Liver (tissue), 8 donors: ENCODE measurements at regions not wholly inside any gene's neighbourhood (a gene's known extent, or its start where the extent isn't known, plus 50 kb on each side); places are given as distances from the start of the nearest gene placed in this dataset.

Source experiments
- DNase-seq: peaks from one replicate; pipeline ENCODE4 v3.0.0-alpha.2; 2017; ENCODE audit warnings: low spot score
- H3K27ac ChIP-seq, 2 donors: one replicate each; pipeline ENCODE4 v1.7.0; 2013; ENCODE audit warnings: inconsistent platforms in 2 of 2, low read length in 2 of 2, control low read depth in 1 of 2, low read depth in 1 of 2, mild to moderate bottlenecking in 1 of 2
- H3K27me3 ChIP-seq, 4 donors: one replicate each; pipeline versions ENCODE4 v1.6.1 to v1.7.0; 2013; ENCODE audit warnings: low read length in 3 of 4, inconsistent platforms in 1 of 4, mild to moderate bottlenecking in 1 of 4, moderate library complexity in 1 of 4; ENCODE audit not compliant: control insufficient read depth in 4 of 4, insufficient read depth in 4 of 4
- H3K36me3 ChIP-seq, 4 donors: one replicate each; pipeline versions ENCODE4 v1.6.1 to v1.7.0; 2013; ENCODE audit warnings: low read length in 3 of 4, mild to moderate bottlenecking in 3 of 4, low read depth in 1 of 4, moderate library complexity in 1 of 4; ENCODE audit not compliant: control insufficient read depth in 4 of 4, insufficient read depth in 3 of 4
- H3K4me1 ChIP-seq, 4 donors: one replicate each; pipeline versions ENCODE4 v1.6.1 to v1.7.0; 2013; ENCODE audit warnings: low read length in 3 of 4, mild to moderate bottlenecking in 3 of 4, moderate library complexity in 1 of 4; ENCODE audit not compliant: control insufficient read depth in 4 of 4, insufficient read depth in 4 of 4
- H3K4me3 ChIP-seq, 3 donors: one replicate each; pipeline versions ENCODE4 v1.6.1 to v1.7.0; 2013; ENCODE audit warnings: low read length in 3 of 3, control low read depth in 1 of 3, low read depth in 1 of 3, mild to moderate bottlenecking in 1 of 3
- H3K9ac ChIP-seq, 2 donors: one replicate each; pipeline ENCODE4 v1.7.0; 2013; ENCODE audit warnings: low read length in 2 of 2, mild to moderate bottlenecking in 2 of 2, moderate library complexity in 2 of 2, control low read depth in 1 of 2, low read depth in 1 of 2
- H3K9me3 ChIP-seq, 4 donors: one replicate each; pipeline versions ENCODE4 v1.6.1 to v1.7.0; 2013; ENCODE audit warnings: low read length in 3 of 4; ENCODE audit not compliant: control insufficient read depth in 4 of 4
- ATF3 ChIP-seq: IDR thresholded peaks from 2 replicates; pipeline ENCODE4 v1.6.1; 2016; ENCODE audit warnings: antibody characterized with exemption
- CTCF ChIP-seq: fragments of 150-350 bp; IDR thresholded peaks from 2 replicates; pipeline ENCODE4 v1.5.1; 2017; ENCODE audit warnings: improper control_type of control experiment, low read depth, low read length; ENCODE audit not compliant: missing input control
- FOXA1 ChIP-seq: IDR thresholded peaks from 2 replicates; pipeline ENCODE4 v1.6.1; 2016; ENCODE audit warnings: antibody characterized with exemption
- FOXA2 ChIP-seq: IDR thresholded peaks from 2 replicates; pipeline ENCODE4 v1.6.1; 2016; ENCODE audit warnings: antibody characterized with exemption
- GABPA ChIP-seq, 2 donors: IDR thresholded peaks in 1 of 2; conservative IDR thresholded peaks in 1 of 2; 2 replicates each; pipeline ENCODE4 v1.6.1; 2016; ENCODE audit warnings: antibody characterized with exemption in 2 of 2, mild to moderate bottlenecking in 1 of 2, moderate library complexity in 1 of 2
- HNF4G ChIP-seq: IDR thresholded peaks from 2 replicates; pipeline ENCODE4 v1.6.1; 2016; ENCODE audit warnings: antibody characterized with exemption
- JUND ChIP-seq, 2 donors: IDR thresholded peaks; 2 replicates each; pipeline ENCODE4 v1.6.1; 2016; ENCODE audit warnings: antibody characterized with exemption in 2 of 2
- MAX ChIP-seq: IDR thresholded peaks from 2 replicates; pipeline ENCODE4 v1.6.1; 2016; ENCODE audit warnings: antibody characterized with exemption
- NR2F2 ChIP-seq: IDR thresholded peaks from 2 replicates; pipeline ENCODE4 v1.6.1; 2016; ENCODE audit warnings: antibody characterized with exemption
- RAD21 ChIP-seq, 2 donors: IDR thresholded peaks; 2 replicates each; pipeline ENCODE4 v1.6.1; 2016; ENCODE audit warnings: antibody characterized with exemption in 2 of 2, mild to moderate bottlenecking in 2 of 2
- REST ChIP-seq: IDR thresholded peaks from 2 replicates; pipeline ENCODE4 v1.6.1; 2016; ENCODE audit warnings: antibody characterized with exemption, mild to moderate bottlenecking
- RXRA ChIP-seq, 2 donors: IDR thresholded peaks; 2 replicates each; pipeline ENCODE4 v1.6.1; 2017 to 2018; ENCODE audit warnings: antibody characterized with exemption in 2 of 2, mild to moderate bottlenecking in 1 of 2
- SP1 ChIP-seq: IDR thresholded peaks from 2 replicates; pipeline ENCODE4 v1.6.1; 2018; ENCODE audit warnings: antibody characterized with exemption, mild to moderate bottlenecking
- TAF1 ChIP-seq: conservative IDR thresholded peaks from 2 replicates; pipeline ENCODE4 v1.6.1; 2016; ENCODE audit warnings: antibody characterized with exemption, mild to moderate bottlenecking
- ZBTB33 ChIP-seq: IDR thresholded peaks from 2 replicates; pipeline ENCODE4 v1.6.1; 2016; ENCODE audit warnings: antibody characterized with exemption
- WGBS: extraction: QIAGEN DNeasy Blood & Tissue Kit; methylation state at CpG from one replicate; pipeline ENCODE4 v1.1.7; 2013; 5-methylcytosine and 5-hydroxymethylcytosine counted together
- donor health status: healthy.
- donor health status: healthy.
- donor health status: healthy.
- donor health status: healthy.
- donor health status: healthy.

- Histone ChIP-seq H3K36me3 (no peaks in the 10 kb centered on the region), H3K27ac (no peak overlapping the region), H3K4me3 (no peak overlapping the region), H3K9ac (no peak overlapping the region), H3K9me3 (no peaks in the 10 kb centered on the region), H3K4me1 (no peaks in the 10 kb centered on the region), H3K27me3 (peaks cover 0 to 2% (median 0%) of the 10 kb centered on the region in 4 donors)
- WGBS: 90% methylated on average over 1 of the region's 1 CpG
- TF ChIP-seq JUND (IDR thresholded peaks at IDR 0.05) (no peak), HNF4G (no peak), FOXA2 (no peak), FOXA1 (no peak), CTCF (no peak), SP1 (no peak), RXRA (IDR thresholded peaks at IDR 0.05) (no peak), NR2F2 (no peak), RAD21 (IDR thresholded peaks at IDR 0.05) (no peak), REST (no peak), ATF3 (no peak)
- no peak for DNase-seq
Measured at GRCh38 chr3:193048127-193048526, 130.5 kb upstream of the MB21D2 start.

- Histone ChIP-seq H3K9me3 (no peaks in the 10 kb centered on the region), H3K36me3 (no peaks in the 10 kb centered on the region), H3K9ac (no peak overlapping the region), H3K27ac (no peak overlapping the region), H3K4me1 (no peaks in the 10 kb centered on the region), H3K4me3 (no peak overlapping the region), H3K27me3 (peaks cover 0 to 2% (median 0%) of the 10 kb centered on the region in 4 donors)
- WGBS: 60% methylated on average over 4 of the region's 4 CpGs
- TF ChIP-seq MAX: no peak
- TF ChIP-seq ATF3: no peak
- no peak for TF ChIP-seq GABPA (IDR thresholded peaks at IDR 0.05 in 1 of 2, conservative IDR thresholded peaks at IDR 0.05 in 1 of 2)
- TF ChIP-seq SP1: no peak
- no peak for TF ChIP-seq FOXA2
- TF ChIP-seq TAF1: no peak
- TF ChIP-seq ZBTB33: no peak
- TF ChIP-seq RAD21 (IDR thresholded peaks at IDR 0.05): no peak
- DNase-seq: no peak
Measured at GRCh38 chr3:193049935-193050334, 132.3 kb upstream of the MB21D2 start.
